Parathyroid adenoma (tissue), 2 donors: ENCODE measurements at regions not wholly inside any gene's neighbourhood (a gene's known extent, or its start where the extent isn't known, plus 50 kb on each side); places are given as distances from the start of the nearest gene placed in this dataset.

Experiments used
- H2AFZ ChIP-seq: fragments of 300-600 bp; sonication (generic); one replicate; pipeline ENCODE4 v1.7.0; 2017; ENCODE audit warnings: antibody characterized with exemption, mild to moderate bottlenecking
- H3K27ac ChIP-seq: fragments of 300-600 bp; sonication (generic); one replicate; pipeline ENCODE4 v1.7.0; 2017
- H3K27me3 ChIP-seq: fragments of 300-600 bp; sonication (generic); one replicate; pipeline ENCODE4 v1.7.0; 2017; ENCODE audit warnings: low read length; ENCODE audit not compliant: control insufficient read depth, insufficient read depth
- H3K36me3 ChIP-seq: fragments of 300-600 bp; sonication (generic); one replicate; pipeline ENCODE4 v1.7.0; 2017; ENCODE audit warnings: low read length; ENCODE audit not compliant: control insufficient read depth, insufficient read depth
- H3K4me1 ChIP-seq: fragments of 300-600 bp; sonication (generic); one replicate; pipeline ENCODE4 v1.7.0; 2017; ENCODE audit warnings: control low read depth
- H3K4me2 ChIP-seq: fragments of 300-600 bp; sonication (generic); one replicate; pipeline ENCODE4 v1.7.0; 2017; ENCODE audit warnings: low read length
- H3K4me3 ChIP-seq: fragments of 300-600 bp; sonication (generic); one replicate; pipeline ENCODE4 v1.7.0; 2017; ENCODE audit warnings: low read depth, low read length
- H3K79me2 ChIP-seq: fragments of 300-600 bp; sonication (generic); one replicate; pipeline ENCODE4 v1.7.0; 2017; ENCODE audit warnings: control low read depth
- H3K9ac ChIP-seq: fragments of 300-600 bp; sonication (generic); one replicate; pipeline ENCODE4 v1.7.0; 2017; ENCODE audit warnings: mild to moderate bottlenecking
- H3K9me3 ChIP-seq: fragments of 300-600 bp; sonication (generic); one replicate; pipeline ENCODE4 v1.7.0; 2017; ENCODE audit warnings: low read length; ENCODE audit not compliant: control insufficient read depth
- TF ChIP-seq, protein P1 (sequence below): fragments of 300-600 bp; sonication (generic); IDR thresholded peaks from one replicate; pipeline ENCODE4 v1.7.0; 2017; ENCODE audit warnings: antibody characterized with exemption, mild to moderate bottlenecking
- donor health status: primary hyperparathyroidism.

DNA sequence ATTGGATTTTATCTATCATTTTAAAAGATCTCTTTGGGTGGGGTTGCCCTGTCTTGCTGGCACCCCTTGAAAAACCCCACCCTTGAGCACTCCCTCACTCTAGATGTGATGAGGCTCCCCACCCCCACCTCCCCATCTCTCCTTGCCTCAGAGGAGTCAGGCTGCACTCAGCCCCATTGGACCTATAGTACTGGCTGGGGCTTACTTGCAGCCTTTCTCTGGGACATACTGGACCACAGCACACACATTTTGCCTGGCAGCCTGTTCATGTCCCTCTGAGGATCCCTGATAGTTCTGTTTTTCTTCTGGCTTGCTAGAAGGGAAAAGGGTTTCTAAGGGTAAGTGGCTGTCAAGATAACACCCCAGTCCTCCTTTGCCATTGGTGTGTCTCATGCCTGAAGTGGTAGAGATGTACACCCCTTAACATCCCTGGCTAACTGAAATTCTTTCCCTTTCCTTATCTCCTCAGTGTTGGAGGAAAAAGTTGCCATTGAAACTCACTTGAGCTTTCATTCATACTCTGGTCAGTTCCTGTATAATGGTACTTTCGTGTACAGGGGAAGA is 553.4 kb upstream of the CITED2 start:
- H3K27me3 ChIP-seq: no peaks in the 10 kb centered on the region
- peaks cover 38% of the 10 kb centered on the region for H3K4me1 ChIP-seq
- H3K4me3 ChIP-seq: no peak overlapping the region
- TF ChIP-seq, protein P1, sequence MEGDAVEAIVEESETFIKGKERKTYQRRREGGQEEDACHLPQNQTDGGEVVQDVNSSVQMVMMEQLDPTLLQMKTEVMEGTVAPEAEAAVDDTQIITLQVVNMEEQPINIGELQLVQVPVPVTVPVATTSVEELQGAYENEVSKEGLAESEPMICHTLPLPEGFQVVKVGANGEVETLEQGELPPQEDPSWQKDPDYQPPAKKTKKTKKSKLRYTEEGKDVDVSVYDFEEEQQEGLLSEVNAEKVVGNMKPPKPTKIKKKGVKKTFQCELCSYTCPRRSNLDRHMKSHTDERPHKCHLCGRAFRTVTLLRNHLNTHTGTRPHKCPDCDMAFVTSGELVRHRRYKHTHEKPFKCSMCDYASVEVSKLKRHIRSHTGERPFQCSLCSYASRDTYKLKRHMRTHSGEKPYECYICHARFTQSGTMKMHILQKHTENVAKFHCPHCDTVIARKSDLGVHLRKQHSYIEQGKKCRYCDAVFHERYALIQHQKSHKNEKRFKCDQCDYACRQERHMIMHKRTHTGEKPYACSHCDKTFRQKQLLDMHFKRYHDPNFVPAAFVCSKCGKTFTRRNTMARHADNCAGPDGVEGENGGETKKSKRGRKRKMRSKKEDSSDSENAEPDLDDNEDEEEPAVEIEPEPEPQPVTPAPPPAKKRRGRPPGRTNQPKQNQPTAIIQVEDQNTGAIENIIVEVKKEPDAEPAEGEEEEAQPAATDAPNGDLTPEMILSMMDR: no peak
- peak overlapping the region; percentile 47 for H2AFZ ChIP-seq
- H3K36me3 ChIP-seq: no peaks in the 10 kb centered on the region
- no peaks in the 10 kb centered on the region for H3K79me2 ChIP-seq
- H3K9me3 ChIP-seq: no peaks in the 10 kb centered on the region
- H3K27ac ChIP-seq: peak overlapping the region; percentile 89
- H3K4me2 ChIP-seq: no peak overlapping the region
- H3K9ac ChIP-seq: no peak overlapping the region

DNA sequence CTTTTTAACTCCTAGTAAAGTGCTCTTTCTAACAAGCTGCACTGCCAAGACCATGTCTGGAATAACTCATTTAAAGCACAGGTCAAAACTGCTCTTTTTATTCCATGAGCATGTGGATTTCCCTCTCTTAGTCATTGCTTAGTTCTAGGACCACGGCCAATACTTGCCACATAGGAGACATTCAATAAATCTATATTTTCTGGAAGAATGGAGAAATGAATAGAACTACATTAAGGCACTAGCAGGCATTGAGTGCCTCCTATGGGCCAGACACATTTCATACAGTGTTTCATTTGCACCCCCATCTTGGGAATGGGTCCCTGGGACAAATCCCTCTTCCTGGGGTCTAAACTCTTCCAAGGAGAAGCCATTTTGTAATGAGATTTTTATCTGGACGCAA is 552.8 kb upstream of the CITED2 start:
- H3K9me3 ChIP-seq: no peaks in the 10 kb centered on the region
- H3K27ac ChIP-seq: peak overlapping the region; percentile 89
- no peaks in the 10 kb centered on the region for H3K36me3 ChIP-seq
- no peak overlapping the region for H3K9ac ChIP-seq
- no peak overlapping the region for H2AFZ ChIP-seq
- H3K27me3 ChIP-seq: no peaks in the 10 kb centered on the region
- no peaks in the 10 kb centered on the region for H3K79me2 ChIP-seq
- no peak overlapping the region for H3K4me2 ChIP-seq
- peaks cover 36% of the 10 kb centered on the region for H3K4me1 ChIP-seq
- H3K4me3 ChIP-seq: no peak overlapping the region
- TF ChIP-seq, protein P1: no peak

DNA sequence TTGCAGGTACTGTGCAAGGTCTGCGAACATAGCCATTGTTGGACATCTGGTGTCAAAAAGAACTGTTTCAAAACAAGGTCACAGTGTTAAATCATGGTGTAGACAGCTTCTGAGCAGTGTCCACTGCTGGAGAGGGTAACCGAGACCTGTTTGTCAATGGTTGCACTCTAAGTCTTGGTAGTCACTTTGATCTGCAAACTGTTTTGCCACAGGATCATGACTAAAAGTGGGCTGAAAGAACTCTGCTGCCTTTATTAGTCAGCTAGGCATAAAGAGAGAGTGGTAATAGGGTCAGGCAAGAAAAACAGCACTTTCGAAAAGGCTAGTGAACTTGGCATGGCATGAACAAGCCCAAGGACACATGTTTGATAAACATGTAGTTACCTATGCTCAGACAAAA is 552.3 kb upstream of the CITED2 start:
- Histone ChIP-seq H3K9ac (no peak overlapping the region), H3K36me3 (no peaks in the 10 kb centered on the region), H3K4me2 (peak overlapping the region; percentile 28), H3K27ac (peak overlapping the region; percentile 89), H3K79me2 (no peaks in the 10 kb centered on the region), H3K4me3 (no peak overlapping the region), H3K9me3 (no peaks in the 10 kb centered on the region), H3K4me1 (peaks cover 33% of the 10 kb centered on the region), H3K27me3 (no peaks in the 10 kb centered on the region), H2AFZ (peak overlapping the region; percentile 51)
- TF ChIP-seq, protein P1: no peak

DNA sequence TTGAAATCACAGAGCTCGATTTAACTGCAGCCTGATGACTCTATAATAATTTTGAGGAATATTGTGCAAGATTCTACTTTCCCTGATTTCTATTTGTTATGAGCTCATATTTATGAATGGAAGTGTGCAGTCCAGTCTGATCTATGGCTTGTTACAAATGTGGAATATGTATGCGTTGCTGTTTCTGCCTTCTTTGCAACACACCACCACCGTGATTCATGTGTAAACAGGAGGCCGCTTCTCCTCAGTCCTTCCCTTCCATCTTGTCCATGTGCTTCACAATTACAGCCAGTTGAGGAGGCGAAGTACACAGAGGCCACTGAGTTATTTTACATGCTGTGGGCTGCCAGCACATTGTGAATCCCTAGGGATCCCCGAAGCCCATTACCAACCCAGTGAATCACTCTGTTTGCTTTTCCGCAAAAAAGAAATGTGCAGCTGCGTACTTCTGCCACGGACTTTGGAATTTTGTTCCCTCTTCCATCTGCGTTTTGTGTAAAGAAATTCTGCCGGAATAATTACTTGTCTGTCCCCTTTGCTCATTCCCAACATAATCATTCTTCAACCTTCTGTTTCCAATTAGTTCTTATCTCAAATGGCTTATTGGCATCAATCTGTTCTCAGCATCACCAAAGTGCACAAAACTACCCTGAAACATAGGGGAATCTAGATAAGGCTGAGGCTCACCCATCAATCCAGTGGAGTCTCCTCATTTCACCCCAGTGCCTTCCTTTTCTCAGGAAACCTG is 551.6 kb upstream of the CITED2 start:
- H3K4me3 ChIP-seq: peak overlapping the region; percentile 30
- peak overlapping the region; percentile 28 for H3K4me2 ChIP-seq
- H3K27me3 ChIP-seq: no peaks in the 10 kb centered on the region
- H3K9me3 ChIP-seq: no peaks in the 10 kb centered on the region
- no peaks in the 10 kb centered on the region for H3K36me3 ChIP-seq
- peaks cover 33% of the 10 kb centered on the region for H3K4me1 ChIP-seq
- TF ChIP-seq, protein P1: no peak
- H3K79me2 ChIP-seq: no peaks in the 10 kb centered on the region
- H3K27ac ChIP-seq: peak overlapping the region; percentile 89
- no peak overlapping the region for H3K9ac ChIP-seq
- H2AFZ ChIP-seq: peak overlapping the region; percentile 51
